Right ventricle myocardium inferior (tissue), 1 donor: ENCODE measurements at regions not wholly inside any gene's neighbourhood (a gene's known extent, or its start where the extent isn't known, plus 50 kb on each side); places are given as distances from the start of the nearest gene placed in this dataset.
"Not testable (repeated sequence)": the region's sequence is repeated elsewhere in the genome, so short reads cannot be mapped to it uniquely, and the experiment has no call there.

Source experiments
- ATAC-seq: fragments of 200-7000 bp; cut with Tn5 transposase; one replicate; pipeline ENCODE4 v1.9.1; 2020; ENCODE audit warnings: mild to moderate bottlenecking, moderate library complexity
- DNase-seq: peaks from one replicate; pipeline ENCODE4 v3.0.0; 2021; ENCODE audit errors: missing footprints
- intact Hi-C: fragments of 100-400 bp; cut with DNase I; formaldehyde crosslinking; loops from one replicate; pipeline ENCODE4 v1.11.0; 2022
- donor health status: DM: no; HTN: yes; CAD: no; lungs with severe emphysema.

DNA sequence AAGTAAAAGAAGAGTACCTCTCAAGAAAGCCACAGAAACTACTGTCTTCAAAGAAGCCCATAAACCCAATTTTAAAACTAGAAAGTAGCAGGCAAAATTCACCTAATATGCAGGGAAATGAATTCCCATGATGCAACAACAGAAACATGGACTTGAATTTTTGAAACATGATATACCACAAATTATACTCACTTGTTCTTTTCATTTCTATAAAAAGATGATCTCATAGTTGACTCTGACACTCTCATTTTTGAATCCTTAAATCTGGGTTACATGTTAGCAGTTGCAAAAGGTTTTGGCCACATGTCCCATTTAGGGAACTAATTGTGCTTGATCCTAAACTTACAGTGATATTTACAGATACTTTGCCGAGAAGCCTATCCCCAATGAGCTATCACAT is 1130.8 kb downstream of the FAT4 start:
- ATAC-seq (peak; percentile 17), DNase-seq (no peak)
- intact Hi-C loops = no loop called here

DNA sequence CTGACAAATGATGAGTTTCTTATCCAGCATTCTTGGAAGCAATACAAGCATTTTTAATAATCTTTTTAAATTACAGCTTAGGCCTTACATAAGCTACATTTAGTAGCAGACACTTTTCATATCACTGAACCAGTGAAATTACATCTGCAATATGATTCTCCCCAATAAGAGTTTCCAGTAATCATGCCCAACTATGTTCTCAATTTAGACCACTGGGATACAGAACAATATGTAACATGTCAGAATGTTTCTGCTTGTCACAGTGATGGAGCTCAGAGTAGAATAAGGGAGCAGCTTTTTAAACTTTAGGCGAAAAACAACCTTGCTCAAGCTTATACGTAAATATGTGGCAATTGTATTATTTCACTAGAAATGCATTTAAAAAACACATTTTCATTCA is 1132.2 kb downstream of the FAT4 start:
- ATAC-seq (peak; percentile 50), DNase-seq (no peak)
- intact Hi-C loops = no loop called here

DNA sequence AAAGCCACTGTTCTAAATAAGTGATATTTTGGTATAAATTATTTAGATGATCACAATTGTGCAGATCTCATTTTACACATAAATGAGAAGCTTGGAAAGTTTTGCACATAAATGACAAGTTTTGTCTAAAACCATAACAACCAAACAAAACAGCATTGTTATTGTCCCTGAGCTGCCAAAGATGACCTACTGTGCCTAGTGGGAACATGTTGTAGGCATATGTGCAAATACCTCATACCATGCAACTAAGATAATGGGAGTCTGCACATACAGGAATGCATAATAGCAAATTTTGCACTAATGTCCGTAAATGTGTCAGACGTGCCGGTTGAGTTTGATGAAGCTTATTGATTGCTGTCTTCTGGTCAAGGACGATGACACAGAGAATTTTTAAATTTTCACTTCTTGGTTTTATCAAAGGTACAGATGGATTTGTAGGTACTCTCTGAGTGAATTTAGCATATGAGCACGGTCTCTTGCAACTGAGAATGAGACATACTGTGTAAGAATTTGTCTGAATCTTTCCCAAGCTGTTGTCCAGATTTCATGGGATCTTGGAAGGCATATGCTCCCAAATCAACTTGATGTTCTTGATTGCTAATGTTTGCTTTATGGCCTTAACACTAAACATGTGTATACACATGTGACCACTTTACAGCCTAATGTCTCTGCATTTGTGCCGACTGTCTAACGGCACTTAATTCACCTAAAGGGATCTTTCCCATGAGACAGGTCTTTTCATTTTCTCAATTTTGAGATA is 1133.5 kb downstream of the FAT4 start:
- DNase-seq = no peak

DNA sequence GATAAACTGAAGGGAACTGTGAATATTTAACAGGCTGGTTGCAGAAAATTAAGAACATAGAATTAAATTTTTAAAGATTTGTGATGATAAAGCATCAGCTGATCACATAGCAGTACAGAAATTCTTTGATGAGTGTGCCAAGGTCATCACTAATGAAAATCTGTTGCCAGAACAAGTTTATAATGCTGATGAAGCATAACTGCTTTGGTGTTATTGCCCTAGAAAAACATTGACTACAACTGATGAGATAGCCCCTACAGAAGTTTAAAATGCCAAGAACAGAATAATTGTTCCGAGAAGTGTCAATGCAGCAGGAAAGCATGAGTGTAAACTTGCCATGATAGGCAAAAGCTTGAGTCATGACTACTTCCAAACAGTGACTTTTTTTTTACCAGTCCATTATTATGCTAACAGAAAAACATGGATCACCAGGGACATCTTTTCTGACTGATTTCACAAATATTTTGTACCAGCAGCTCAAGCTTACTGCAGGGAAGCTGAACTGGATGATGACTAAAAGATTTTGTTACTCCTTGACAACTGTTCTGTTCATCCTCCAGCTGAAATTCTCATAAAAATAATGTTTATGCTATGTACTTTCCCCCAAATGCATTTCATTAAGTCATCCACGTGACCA is 1136.6 kb downstream of the FAT4 start:
- intact Hi-C loops = no loop called here
- no peak for DNase-seq
- no peak for ATAC-seq

More for the DNA sequence above, 1133.5 kb downstream of the FAT4 start:
- no peak for ATAC-seq
- intact Hi-C loops = no loop called here

DNA sequence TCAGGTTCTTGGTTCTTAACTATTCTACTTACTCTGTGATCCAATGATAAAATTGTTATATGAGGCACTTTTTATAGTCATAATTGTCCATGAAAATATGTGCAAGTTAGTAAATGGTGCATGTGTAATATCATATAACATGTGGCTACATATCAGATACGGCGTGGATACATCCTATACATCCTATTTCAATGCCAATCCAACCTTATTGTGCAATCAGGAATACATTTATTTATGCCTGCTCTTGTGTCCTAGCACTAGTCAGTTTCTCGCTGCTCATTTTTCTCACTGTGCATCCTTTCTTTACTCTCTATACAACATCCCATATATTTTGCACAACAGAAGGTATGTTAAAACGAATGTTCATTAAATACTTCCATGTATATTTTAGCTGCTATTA is 1141.1 kb downstream of the FAT4 start:
- DNase-seq = no peak
- intact Hi-C loops = no loop called here
- no peak for ATAC-seq

DNA sequence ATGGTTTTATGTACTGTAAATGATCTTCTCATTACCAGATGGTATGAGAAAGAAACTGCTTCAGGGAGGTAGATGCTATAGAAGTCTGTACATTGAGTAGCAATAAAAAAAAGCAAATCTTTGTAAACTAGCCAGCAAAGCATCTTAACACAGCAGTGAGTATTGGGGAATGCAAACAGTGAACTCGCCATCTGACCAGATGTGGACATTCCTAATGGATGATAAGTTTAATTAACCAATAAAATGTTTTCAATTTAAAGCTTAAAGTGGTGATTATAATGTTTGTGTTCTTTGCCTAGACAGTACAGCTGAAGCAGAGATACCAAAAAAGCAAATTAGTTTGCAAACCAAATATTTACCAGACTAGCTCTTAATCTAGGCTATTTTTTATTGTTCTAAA is 1144.2 kb downstream of the FAT4 start:
- ATAC-seq = no peak
- intact Hi-C loops = no loop called here
- no peak for DNase-seq

DNA sequence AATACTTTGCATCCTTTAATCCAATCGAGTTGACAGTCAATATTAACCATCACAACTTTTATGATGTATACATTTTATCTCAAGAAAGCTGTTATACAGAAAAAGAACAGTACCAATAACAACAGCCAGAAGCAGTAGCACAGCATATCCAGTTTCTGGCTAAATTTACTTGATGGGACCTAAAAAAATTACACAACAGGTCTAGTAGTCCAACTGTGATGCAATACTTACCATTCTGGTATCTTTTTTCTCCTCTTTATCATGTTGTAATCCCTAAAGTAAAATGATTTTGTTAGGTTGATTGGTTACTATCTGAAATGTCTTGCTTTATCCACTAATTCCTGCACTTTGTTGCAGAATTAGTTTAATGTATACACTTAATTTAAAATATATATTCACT is 1150.6 kb downstream of the FAT4 start:
- peak; percentile 44 for ATAC-seq
- no peak for DNase-seq
- intact Hi-C loops = no loop called here

DNA sequence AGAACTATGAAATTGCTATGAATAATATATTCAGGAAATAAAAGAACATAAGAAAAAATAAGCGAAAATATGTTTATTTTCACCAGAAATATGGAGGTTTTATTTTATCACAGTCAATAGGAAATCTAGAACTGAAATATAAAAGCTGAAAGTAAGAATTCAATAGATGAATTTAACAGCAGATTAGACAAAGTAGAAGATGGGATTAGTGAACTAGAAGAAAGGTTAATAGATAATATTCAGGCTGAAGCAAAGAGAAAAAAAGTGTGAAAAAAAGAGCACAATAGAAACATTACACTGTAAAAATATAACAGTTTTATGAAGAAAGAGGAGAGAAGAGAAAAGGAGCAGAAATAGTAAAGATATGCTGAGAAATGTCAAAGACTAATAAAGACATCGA is 1152.1 kb downstream of the FAT4 start:
- intact Hi-C loops = no loop called here
- no peak for ATAC-seq
- DNase-seq = no peak

DNA sequence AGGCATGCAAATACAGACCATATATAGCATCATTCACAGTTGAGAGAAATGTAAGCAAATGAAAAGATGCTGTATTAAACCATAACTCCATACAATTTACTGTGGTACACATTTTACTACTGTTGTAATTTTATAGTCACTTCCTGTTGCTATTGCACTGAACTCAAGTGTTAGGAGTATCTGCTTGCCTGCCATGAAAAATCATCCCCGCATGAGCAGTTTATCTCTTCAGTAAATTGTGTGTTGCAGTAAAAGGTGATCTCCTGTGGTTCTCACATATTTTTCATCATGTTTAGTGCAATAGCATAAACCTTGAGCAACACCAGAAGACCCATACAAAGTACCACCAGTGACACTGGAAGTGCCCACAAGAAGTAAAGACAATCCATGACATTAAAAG is 1153.4 kb downstream of the FAT4 start:
- ATAC-seq (no peak), DNase-seq (no peak)
- intact Hi-C loops = no loop called here

DNA sequence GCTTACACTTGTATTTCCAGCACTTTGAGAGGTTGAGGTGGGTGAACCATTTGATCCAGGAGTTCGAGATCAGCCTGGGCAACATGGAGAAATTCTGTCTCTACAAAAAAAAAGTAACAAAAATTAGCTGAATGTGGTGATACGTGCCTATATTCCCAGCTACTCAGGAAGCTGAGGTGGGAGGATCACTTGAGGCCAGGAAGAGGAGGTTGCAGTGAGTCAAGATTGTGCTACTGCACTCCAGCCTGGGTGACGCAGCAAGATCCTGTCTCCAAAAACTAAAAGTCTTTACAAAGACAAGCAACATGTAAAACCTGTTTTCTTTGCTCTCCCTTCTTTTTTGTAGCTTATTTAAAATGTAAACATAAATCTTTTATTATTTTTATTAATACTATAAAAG is 1156.1 kb downstream of the FAT4 start:
- ATAC-seq (no peak), DNase-seq (no peak)
- intact Hi-C loops = no loop called here

DNA sequence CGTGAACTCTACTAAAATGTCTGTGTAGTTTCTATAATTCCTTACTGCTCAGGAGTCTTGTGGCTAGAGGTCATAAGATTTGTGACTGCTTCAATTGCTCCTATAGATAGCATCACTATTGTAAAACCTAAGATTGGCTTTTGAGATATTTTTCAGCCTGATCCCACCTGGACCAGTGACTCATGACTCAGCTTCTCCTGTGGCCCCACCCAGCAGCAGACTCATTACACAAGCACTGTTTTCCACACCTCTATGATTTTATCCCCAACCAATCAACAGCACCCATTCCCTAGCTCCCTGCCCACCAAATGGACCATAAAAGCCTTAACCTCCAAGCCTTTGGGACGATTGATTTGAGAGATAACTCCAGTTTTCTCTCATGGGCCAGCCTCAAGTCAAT is 1157.0 kb upstream of the INTU start:
- DNase-seq (no peak), ATAC-seq (no peak)
- intact Hi-C loops = no loop called here

DNA sequence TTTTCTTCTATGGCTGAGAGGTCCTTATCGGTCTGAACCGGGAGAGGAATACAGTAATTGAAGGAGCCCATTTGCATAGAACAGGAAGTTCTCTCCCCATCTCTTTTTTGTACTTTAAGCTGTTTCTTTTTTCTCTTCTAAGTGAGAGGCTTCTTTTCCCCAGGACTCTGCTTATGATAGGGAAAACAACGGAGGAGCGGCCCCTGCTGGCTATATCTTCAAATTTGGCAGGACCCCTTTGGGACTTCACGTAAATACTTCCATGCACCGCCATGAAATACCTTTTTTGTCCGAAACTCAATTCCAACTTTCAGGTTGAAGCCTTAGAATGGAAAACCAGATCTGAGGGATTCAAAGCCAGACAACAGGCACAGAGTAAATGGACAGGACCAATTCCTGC is 1153.0 kb upstream of the INTU start:
- DNase-seq (no peak), ATAC-seq (no peak)
- intact Hi-C loops = no loop called here

DNA sequence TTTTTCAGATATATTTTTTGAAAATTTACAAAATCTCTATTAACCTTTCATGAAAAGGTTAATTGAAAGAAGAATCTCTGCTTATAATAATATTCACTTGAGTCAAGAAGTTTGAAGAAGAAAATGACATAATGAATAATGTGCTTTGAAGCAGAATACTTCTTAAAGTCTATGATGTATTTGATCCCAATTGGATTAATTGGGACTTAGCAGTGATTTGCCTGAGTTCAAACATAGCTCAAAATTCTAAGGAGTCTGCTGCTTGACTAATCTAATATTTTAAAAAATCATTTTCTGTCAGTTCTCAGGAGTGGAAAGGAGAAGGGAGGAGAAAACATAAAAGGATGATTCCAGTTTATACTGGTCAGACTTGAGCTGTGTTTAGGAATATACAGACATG is 1150.4 kb upstream of the INTU start:
- DNase-seq (no peak), ATAC-seq (no peak)
- intact Hi-C loops = no loop called here

DNA sequence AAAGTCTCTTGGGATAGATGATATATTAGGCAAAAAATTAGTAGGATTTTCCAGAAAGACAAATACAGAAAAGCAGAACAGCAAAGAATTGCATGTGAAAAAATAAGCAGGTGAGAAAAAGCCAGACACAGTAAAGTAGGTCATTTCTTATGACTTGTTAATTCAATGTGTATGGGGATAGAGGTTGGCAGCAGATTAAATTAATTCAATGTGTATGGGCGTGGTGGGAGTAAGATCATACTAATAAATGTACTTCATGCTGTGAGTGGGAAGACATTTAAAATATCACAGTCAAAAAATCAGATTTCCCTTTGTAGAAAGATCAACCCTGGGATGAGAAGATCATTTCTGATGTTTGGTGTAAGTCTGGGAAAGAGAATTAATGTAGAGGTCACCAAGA is 1146.4 kb upstream of the INTU start:
- DNase-seq = no peak

DNA sequence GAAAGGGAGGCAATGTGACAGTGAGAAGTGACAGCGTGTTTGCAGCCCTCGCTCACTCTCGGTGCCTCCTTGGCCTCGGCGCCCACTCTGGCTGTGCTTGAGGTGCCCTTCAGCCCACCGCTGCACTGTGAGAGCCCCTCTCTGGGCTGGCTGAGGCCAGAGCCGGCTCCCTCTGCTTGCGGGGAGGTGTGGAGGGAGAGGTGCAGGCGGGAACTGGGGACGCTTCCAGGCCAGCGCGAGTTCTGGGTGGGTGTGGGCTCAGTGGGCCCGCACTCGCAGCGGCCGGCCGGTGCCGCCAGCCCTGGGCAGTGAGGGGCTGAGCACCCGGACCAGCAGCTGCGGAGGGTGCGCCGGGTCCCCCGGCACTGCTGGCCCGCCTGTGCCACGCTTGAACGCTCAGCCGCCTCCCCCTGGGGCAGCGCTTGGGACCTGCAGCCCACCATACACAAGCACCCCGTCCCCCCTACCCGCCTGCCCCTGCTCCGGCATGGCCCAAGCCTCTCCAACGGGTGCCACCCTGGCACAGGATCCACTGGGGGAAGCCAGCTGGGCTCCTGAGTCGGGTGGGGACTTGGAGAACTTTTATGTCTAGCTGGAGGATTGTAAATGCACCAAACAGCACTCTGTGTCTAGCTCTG is 1142.8 kb upstream of the INTU start:
- DNase-seq (no peak), ATAC-seq (no peak)
- intact Hi-C loops = no loop called here

More for the DNA sequence above, 1146.4 kb upstream of the INTU start:
- intact Hi-C loops = no loop called here
- ATAC-seq = no peak

DNA sequence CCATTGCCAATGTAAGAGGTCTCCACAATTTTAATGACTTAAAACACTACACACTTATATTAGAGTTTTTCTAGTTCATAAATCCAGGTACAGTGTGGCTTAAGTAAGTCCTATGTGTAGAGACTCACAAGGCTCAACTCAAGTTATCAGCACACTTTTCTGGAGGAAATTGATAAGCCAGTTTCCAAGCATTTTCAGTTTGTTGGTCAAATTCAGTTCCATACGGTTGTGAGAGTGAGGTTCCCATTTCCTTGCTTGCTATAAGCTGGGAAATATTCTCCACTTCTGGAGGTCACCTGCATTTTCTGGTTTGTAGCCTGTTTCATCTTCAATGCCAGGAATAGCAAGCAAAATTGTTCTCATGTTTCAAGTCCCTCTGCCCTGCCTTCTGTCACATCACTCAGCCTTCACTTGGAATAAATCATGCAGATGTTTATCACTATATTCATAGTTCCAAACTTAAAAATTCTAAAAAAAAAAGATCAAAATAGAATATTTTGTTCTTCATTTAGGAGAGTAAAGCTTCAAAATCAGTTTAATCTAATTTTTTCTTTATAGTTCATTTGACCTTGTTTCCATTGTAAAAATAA is 1137.5 kb upstream of the INTU start:
- intact Hi-C loops = no loop called here
- DNase-seq (no peak), ATAC-seq (no peak)

DNA sequence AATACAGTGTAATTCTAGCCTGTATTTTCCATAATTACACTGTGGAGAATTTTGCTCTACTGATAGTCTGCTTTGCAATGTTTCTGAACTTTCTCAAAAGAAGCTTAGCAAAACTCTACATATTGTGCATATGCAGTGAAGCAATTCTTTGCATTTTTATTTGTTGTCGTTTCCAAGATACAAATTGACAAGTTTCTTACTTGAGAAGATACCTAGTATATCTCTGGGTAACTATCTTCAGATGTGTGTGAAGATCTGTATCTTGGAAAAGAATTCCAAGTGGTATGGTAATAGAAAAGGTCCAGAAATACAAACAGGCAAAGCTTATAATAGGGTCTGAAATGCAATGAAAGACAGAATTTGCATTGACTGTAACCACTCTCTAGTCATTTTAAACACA is 1119.8 kb upstream of the INTU start:
- intact Hi-C loops = no loop called here
- ATAC-seq (no peak), DNase-seq (no peak)

DNA sequence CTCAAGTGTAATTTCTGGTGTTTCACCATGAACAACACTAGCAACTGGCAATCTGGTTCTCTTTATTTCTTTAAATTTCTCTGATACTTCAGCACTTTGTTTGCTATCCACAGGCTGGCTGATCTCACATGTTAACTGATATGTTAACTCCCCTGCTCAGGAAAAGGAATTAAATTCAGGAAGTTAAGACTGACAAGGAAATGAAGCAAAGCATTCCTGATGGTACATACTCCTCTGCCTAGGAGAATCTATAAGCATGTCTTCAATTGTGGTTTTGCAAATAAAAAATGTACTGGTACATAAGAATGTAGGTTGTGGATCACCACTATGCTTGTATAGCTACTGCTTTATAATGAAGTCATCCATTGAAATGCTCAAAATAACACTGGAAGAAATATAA is 1119.2 kb upstream of the INTU start:
- no peak for ATAC-seq
- intact Hi-C loops = no loop called here
- no peak for DNase-seq

DNA sequence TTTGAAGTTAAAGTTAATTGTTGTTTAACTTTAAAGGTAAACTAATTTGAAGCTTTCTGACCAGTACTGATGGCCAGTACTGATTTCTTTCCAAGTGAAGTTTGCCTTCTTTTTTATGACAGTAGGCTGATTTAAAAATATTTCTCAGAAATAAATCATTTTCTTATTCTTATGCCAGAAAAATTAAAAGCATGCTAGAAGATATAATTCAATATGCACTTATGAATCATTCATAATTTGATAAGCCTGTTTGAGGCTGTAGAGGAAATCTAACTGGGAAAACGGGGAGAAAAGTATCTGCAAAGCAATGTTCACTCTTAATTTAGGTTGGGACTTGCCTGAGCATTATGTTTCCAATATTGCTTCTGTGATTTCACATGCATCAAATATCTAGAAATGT is 1112.0 kb upstream of the INTU start:
- ATAC-seq = no peak
- intact Hi-C loops = no loop called here
- DNase-seq = no peak

DNA sequence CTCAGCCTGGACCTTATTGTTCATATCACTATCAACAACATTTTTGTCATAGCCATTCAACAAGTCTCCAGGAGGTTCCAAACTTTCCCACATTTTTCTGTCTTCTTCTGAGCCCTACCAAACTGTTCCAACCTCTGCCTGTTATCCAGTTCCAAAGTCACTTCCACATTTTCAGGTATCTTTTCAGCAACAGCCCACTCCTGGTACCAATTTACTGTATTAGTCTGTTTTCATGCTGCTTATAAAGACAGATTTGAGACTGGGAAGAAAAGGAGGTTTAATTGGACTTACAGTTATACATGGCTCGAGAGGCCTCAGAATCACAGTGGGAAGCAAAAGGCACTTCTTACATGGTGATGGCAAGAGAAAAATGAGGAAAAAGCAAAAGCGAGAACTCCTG is 1107.4 kb upstream of the INTU start:
- intact Hi-C loops, DNase-seq, ATAC-seq: not testable (repeated sequence)
